Ovary (tissue), 7 donors: ENCODE measurements at regions not wholly inside any gene's neighbourhood (a gene's known extent, or its start where the extent isn't known, plus 50 kb on each side); places are given as distances from the start of the nearest gene placed in this dataset.

ENCODE experiments used
- DNase-seq, 5 donors: peaks; one replicate each; pipeline ENCODE4 v3.0.0-alpha.2; 2019 to 2020
- H3K27ac ChIP-seq, 2 donors: fragments of 200-600 bp; one replicate each; pipeline versions ENCODE4 v1.5.1 to v1.8.0; 2019 to 2022
- H3K27me3 ChIP-seq: fragments of 200-600 bp; one replicate; pipeline ENCODE4 v1.8.0; 2022
- H3K36me3 ChIP-seq: fragments of 200-600 bp; sonication (generic); one replicate; pipeline ENCODE4 v1.5.1; 2019
- H3K4me1 ChIP-seq: one replicate; pipeline ENCODE4 v1.8.1; 2013; ENCODE audit warnings: mild to moderate bottlenecking, moderate library complexity; ENCODE audit not compliant: insufficient read depth
- H3K4me3 ChIP-seq: fragments of 200-600 bp; sonication (generic); one replicate; pipeline ENCODE4 v1.5.1; 2017
- H3K9me3 ChIP-seq, 2 donors: fragments of 200-600 bp in 1 of 2; sonication (generic) in 1 of 2; one replicate each; pipeline versions ENCODE4 v1.5.1 to v1.8.1; 2013 to 2019; ENCODE audit warnings: mild to moderate bottlenecking in 1 of 2, moderate library complexity in 1 of 2
- EP300 ChIP-seq: sonication (generic); formaldehyde crosslinking; IDR thresholded peaks from one replicate; pipeline ENCODE4 v1.6.1; 2017; ENCODE audit warnings: antibody characterized with exemption
- POLR2A ChIP-seq: fragments of 450-650 bp; IDR thresholded peaks from one replicate; pipeline ENCODE4 v1.6.1; 2017; ENCODE audit warnings: antibody characterized with exemption, mild to moderate bottlenecking, moderate library complexity
- WGBS, 3 donors: extraction: QIAGEN DNeasy Blood & Tissue Kit in 1 of 3; methylation state at CpG; one replicate each; pipeline versions ENCODE4 v1.1.5 to v1.1.7; 2013 to 2017; 5-methylcytosine and 5-hydroxymethylcytosine counted together
- intact Hi-C, 4 donors: fragments of 100-400 bp; cut with DNase I; formaldehyde crosslinking; loops; one replicate each; pipeline versions ENCODE4 v1.11.0 to v1.15.1; 2022 to 2023
- TF ChIP-seq, protein P1 (sequence below), 3 donors: fragments of 450-650 bp in 2 of 3; fragments of 200-600 bp in 1 of 3; IDR thresholded peaks; one replicate each; pipeline versions ENCODE4 v1.5.1 to v1.8.0; 2016 to 2022; ENCODE audit warnings: antibody characterized with exemption in 3 of 3, mild to moderate bottlenecking in 1 of 3
- donor health status: DM: no; HTN: no; CAD: no; lungs with moderate emphysema.
- donor health status: DM: no; HTN: no; CAD: no.
- donor health status: Bipolar disorder and iron deficiency.
- donor health status: DM: no; HTN: no; CAD: no.
- donor health status: DM: yes; HTN: yes; CAD: no.

- Histone ChIP-seq H3K4me1 (no peaks in the 10 kb centered on the region), H3K9me3 (no peaks in the 10 kb centered on the region), H3K4me3 (no peak overlapping the region), H3K27ac (no peak overlapping the region), H3K27me3 (no peaks in the 10 kb centered on the region), H3K36me3 (no peaks in the 10 kb centered on the region)
- intact Hi-C loops, result no loop called here
- DNase-seq, result no peak
- no peak for TF ChIP-seq EP300
- TF ChIP-seq POLR2A, result no peak
- TF ChIP-seq, protein P1, sequence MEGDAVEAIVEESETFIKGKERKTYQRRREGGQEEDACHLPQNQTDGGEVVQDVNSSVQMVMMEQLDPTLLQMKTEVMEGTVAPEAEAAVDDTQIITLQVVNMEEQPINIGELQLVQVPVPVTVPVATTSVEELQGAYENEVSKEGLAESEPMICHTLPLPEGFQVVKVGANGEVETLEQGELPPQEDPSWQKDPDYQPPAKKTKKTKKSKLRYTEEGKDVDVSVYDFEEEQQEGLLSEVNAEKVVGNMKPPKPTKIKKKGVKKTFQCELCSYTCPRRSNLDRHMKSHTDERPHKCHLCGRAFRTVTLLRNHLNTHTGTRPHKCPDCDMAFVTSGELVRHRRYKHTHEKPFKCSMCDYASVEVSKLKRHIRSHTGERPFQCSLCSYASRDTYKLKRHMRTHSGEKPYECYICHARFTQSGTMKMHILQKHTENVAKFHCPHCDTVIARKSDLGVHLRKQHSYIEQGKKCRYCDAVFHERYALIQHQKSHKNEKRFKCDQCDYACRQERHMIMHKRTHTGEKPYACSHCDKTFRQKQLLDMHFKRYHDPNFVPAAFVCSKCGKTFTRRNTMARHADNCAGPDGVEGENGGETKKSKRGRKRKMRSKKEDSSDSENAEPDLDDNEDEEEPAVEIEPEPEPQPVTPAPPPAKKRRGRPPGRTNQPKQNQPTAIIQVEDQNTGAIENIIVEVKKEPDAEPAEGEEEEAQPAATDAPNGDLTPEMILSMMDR (IDR thresholded peaks at IDR 0.05), result no peak
- WGBS, 3 donors, result 86 to 94% (median 92%) methylated on average over 3 of the region's 3 CpGs
Observed at GRCh38 chr5:89024045-89024444, 141.1 kb upstream of the MEF2C start.

DNA sequence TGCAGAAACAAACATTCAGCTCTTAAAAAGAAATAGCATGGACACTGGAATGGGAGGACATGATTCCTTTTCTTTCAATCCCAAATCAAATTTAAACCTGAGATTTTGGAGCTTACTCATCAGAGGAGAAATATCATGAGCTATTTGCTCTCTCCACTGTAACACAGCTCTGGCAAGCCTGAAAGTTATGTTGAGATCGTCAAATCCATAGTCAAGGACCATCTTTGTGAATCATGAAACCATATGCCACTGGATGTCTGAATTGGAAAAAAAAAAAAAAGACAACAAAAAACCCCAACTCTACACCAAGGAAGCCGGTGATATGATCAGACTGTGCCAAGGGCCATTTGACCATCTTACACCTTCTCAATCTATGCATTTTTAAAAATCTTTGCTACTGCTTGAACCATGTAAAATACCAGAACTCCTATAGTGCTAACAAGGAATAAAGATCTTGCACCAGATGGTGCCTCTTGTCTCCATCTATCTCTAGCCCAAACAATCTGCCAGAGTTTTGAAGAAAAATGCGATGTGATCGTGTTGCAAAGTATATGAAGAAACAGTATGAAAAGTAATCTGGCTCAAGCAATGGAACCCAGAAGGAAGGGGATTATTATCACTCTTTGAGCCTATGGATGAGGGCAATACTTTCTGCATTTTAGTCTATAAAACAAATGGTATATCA, 138.1 kb upstream of the MEF2C start:
- TF ChIP-seq EP300, result no peak
- TF ChIP-seq, protein P1 (IDR thresholded peaks at IDR 0.05), result no peak
- TF ChIP-seq POLR2A, result no peak
- WGBS, 3 donors, result 93 to 98% (median 96%) methylated on average over 4 of the region's 4 CpGs
- no peaks in the 10 kb centered on the region for H3K36me3 ChIP-seq
- no peaks in the 10 kb centered on the region for H3K27me3 ChIP-seq
- intact Hi-C loops, result no loop called here
- no peak for DNase-seq
- no peaks in the 10 kb centered on the region for H3K4me1 ChIP-seq
- H3K27ac ChIP-seq, result no peak overlapping the region
- no peaks in the 10 kb centered on the region for H3K9me3 ChIP-seq
- no peak overlapping the region for H3K4me3 ChIP-seq

DNA sequence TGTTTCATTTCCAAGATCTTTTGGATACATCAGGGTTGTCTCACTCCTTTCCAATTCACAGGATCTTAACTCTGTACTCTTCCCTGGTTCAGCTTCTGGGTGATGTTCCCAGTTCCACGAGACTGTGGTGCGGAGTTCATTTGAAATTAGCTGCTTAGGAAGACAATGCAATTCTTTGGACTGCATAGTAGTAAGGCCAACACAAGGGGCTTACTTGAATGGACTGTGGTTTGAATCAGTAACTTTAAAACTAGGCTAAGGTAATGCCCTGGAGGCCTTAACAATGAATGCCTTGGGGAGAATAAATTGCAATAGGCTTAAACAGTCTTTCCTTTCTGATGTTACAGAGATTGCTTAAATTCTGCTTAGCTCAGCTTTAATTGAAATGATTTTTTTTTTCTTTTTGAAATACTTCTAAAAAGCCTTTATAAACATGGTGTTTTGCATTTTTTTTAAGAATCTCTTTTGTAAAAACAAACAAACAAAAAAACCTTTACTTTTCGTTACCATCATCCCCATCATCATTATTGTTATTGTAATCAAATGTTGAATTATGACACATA, 133.8 kb upstream of the MEF2C start:
- H3K4me3 ChIP-seq, result no peak overlapping the region
- no peaks in the 10 kb centered on the region for H3K36me3 ChIP-seq
- no peaks in the 10 kb centered on the region for H3K9me3 ChIP-seq
- H3K4me1 ChIP-seq, result no peaks in the 10 kb centered on the region
- intact Hi-C loops, result no loop called here
- WGBS, 3 donors, result 94 to 97% (median 96%) methylated on average over 3 of the region's 3 CpGs
- no peak overlapping the region for H3K27ac ChIP-seq
- DNase-seq, result no peak
- no peaks in the 10 kb centered on the region for H3K27me3 ChIP-seq
- TF ChIP-seq EP300 (no peak), POLR2A (no peak)
- TF ChIP-seq, protein P1 (IDR thresholded peaks at IDR 0.05), result no peak

- TF ChIP-seq EP300, result no peak
- TF ChIP-seq POLR2A, result no peak
- intact Hi-C loops, result no loop called here
- 75 to 87% (median 81%) methylated on average over 1 of the region's 1 CpG for WGBS, 3 donors
- Histone ChIP-seq H3K4me1 (no peaks in the 10 kb centered on the region), H3K27ac (no peak overlapping the region), H3K9me3 (no peaks in the 10 kb centered on the region), H3K36me3 (no peaks in the 10 kb centered on the region), H3K27me3 (no peaks in the 10 kb centered on the region), H3K4me3 (no peak overlapping the region)
- DNase-seq, result no peak
Observed at GRCh38 chr5:89015409-89015808, 132.4 kb upstream of the MEF2C start.
